DMS 273 (cell line): ENCODE measurements at regions not wholly inside any gene's neighbourhood (a gene's known extent, or its start where the extent isn't known, plus 50 kb on each side); places are given as distances from the start of the nearest gene placed in this dataset.

Source experiments
- DNase-seq: peaks from one replicate; lab custom pipeline; 2025; ENCODE audit not compliant: unreplicated experiment; lab: John Stamatoyannopoulos, UW

DNA sequence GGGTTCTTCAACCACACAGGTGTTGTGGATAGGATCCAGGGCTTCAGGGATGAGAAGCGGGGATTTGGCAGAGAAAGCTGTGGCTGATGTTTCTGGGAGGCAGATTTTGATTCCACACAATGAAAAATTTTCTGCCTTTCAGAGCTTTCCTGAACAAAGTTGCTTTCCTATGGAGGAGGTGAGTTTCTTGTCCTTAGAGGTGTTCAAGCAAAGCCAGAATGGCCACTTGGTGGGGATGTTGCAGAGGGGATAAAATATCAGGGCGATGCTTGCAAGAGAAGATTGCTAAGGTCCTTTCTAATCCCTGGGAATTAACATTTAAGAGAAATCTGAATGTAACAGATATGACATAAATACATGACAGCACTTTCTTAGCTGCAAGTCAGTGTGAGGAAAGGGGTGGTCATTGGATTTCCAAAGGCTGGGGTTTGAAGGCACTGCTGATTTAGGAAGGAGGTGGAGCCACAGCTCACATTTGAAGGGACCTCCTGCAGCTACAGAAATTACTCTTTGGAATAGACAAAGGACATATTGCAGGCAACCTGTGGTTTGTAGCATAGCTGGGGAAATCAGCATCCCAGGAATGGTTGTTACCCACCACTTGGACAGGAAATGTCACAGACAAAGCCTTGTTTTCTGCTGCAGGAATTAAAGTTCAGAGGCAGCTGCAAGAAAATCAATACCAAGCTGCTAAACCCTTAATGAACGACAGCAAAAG lies 271.1 kb upstream of the CHD6 start:
- peak; percentile 42 for DNase-seq

DNA sequence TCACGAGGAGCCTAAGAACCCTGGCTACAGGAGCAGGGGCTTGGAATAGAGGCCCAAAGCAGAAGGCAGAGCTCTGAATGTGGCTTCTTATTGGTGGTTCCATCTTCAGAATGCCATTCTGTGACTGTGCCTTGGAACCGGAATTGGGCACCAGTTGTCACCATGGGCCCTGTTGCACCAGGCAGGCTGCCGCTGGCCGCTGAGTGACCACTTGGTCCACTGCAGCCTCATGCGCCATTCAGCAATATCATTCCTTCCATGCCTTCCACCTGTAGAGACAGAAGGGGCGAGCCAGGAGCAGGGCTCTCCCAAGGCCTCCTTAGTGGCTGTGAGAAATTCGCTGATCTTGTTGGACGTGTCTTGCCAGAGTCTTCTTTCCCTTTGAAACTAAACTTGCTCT lies 270.3 kb upstream of the CHD6 start:
- DNase-seq = no peak

DNA sequence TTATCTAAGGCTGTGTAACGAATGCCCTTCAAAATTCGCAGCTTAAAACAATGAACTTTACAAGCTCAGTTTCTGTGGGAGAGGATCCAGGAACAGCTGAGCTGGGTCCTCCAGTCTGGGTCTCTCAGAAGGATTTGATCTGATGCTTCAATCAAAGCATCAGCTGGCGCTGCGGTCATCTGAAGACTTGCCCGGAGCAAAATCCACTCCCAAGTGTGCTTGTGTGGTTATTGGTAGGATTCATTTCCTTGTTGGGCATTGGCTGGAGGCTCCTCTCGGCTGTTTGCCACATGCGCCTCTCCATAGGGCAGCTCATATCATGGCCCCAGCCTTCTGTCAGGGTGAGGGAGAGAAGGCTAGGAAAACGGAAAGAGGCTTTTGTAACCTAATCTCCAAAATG lies 269.3 kb upstream of the CHD6 start:
- no peak for DNase-seq

DNA sequence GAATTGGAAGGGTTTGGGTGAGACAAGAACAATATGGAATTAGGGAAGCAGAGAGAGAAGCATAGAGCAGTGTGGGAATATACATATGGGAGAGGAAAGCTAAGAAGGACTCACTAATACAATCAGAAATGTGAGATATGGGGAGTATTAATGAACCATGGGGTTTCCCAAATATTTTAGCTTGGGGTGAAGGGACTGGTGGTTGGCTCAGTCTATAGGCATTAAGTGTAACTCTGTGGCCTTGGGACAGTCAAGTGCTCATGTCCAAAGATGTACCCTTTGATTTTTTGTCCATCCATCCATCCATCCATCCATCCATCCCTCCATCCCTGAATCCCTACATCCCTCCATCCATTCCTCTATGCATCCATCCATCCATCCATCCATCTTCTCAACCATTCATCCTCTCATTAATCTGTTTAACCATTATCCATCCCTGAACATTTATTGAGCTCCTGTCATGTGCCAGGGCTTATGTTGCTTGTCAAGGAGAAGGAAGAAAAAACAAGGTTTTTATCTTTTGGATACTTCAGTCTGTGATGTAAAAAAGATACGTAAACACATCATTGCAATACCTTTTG lies 263.4 kb upstream of the CHD6 start:
- no peak for DNase-seq

DNA sequence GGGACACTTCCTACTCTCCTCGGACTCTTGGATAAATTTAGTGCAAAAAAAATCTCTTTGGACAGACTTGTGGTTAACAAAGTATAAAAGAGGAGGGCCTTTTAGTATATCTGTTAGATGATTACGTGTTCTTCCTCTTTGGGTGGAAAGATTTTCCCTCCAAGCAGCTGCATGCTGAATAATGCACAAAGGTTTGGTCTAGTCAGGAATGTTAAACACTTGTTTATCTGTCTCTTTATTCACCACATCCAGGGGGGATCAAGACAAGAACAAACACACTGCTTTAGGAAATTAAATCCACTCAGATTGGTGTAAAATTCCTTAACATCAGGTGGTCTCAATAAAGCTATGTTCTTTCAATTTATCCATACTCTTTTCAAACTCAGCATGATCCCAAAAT lies 260.9 kb upstream of the CHD6 start:
- no peak for DNase-seq

DNA sequence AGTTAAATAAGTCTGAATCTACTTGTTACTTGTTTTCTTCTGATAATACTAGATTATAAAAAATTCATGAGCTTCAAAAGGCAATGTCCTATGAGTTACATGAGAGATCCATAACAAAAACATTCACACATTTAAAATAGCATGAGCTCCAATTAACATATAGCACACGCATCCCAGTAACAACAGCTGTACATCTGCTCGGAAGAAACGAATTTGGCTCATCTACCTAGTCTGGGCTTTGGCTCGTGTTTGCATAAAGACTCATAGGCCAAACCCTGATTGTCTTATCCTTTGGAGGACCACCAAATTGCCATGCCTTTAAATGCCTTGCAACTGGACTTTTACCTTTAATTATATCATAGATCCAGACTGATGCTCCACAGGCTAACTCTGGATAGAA lies 259.7 kb upstream of the CHD6 start:
- peak; percentile 6 for DNase-seq

DNA sequence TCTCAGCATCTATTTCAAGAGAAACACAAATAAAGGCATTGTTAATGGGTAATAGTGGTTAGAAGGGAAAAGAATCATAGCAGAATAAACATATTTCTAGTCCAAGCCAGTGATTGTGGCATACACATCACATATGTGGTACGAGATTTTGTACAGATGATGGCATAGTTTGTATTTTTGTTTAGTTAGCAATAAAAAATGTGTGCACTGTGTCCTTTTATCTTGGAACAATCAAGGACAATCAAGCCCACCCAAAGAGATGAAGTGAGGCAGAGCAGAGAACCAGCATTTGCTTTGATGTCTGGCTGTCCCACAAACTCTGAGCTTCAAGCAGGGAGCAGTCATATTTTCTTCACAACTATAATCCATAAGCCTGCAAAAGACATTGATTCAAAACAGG lies 256.5 kb upstream of the CHD6 start:
- DNase-seq = no peak

DNA sequence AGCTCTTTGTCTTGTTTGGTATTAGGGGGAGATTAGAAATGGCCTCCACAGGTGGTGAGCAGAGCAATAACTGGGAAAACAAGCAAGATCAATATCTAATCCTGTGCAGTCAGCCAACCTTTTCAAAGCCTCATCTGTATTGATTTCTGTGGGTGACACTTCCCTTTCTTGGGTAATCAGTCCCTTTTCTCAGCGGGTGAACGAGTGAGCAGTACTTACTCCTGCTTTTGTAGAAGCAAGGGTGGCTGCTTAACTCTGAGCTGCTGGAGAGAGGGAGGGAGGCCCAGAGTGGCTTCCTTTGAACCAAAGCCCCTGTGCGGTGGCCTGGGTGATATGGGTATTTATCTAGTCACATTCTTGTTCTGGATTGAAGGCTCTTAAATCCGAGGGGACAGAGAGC lies 254.8 kb upstream of the CHD6 start:
- DNase-seq = no peak

DNA sequence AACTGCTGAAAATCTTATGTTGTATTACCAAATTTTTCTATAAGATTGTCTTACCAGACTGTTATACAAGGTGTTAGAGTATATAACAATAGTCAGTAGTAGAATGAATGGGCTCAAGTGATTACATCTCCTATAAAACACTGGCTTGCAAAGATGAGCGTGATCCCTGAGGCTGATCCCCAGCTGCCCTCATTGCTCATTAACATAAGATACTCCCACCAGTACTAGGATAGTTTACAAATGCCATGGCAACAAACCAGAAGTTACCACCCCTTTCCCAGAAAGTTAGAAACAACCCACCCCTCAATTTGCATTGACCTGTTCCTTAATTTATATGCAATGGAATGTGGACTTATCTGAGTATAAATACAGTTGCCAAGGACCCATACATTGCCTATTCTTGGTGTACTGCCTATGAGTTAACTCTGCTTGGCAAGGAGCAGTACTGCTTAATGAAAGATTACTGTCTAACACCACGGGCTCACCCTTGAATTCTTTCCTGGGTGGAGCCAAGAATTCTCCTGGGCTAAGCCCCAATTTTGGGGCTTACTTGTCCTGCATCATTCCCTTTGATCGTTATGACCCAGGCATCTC lies 252.8 kb upstream of the CHD6 start:
- no peak for DNase-seq

DNA sequence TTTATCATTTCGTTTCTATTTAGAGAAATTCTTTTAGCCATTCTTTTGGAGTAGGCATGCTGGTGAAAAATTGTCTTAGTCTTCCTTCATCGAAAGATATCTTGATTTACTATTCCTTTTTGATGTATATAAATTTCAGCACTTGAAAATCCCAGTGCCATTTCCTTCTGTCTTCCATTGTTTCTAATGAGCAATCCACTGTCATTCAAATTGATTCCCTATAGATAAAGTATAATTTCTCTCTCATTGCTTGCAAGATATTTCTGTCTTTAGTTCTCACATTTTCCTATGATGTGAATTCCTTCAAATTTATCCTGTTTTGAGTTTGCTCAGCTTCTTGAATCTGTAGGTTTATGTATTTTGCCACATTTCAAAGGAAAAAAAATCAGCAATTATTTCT lies 251.1 kb upstream of the CHD6 start:
- no peak for DNase-seq

DNA sequence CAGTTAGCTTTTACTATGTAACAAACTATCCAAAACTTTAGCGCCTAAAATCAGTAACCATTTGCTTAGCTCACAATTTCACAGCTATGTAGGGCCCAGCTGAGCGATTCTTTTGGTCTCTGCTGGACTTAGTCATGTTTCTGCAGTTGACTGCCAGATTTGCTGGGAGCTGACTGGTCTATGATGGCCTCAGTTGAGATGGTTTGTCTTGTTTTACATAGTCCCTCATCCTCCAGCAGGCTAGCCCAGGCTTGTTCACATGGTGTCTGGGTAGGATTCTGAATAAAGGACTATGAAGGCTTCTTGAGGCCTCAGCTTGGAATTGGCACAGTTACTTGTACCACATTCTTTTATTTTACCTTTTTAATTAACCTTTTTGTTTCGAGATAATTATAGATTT lies 247.8 kb upstream of the CHD6 start:
- no peak for DNase-seq

DNA sequence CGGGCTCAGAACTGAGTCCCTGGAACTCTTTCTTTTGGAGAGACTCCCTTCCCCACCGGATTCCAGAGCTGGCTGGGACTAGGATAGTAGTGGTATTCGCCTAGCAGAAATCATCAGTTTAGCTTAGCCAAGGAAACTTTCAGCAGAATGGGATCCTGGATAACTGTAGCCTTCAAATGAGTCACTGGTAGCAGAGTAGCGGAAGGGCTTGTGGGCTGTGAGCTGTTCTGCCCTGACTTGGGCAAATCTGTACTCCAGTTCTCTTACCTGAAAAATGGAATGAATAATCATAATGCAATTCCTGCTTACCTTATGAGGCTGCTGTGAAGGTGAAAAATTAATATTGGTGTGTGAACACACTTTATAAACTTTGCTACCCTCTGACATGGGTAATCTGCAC lies 244.3 kb upstream of the CHD6 start:
- DNase-seq = no peak

DNA sequence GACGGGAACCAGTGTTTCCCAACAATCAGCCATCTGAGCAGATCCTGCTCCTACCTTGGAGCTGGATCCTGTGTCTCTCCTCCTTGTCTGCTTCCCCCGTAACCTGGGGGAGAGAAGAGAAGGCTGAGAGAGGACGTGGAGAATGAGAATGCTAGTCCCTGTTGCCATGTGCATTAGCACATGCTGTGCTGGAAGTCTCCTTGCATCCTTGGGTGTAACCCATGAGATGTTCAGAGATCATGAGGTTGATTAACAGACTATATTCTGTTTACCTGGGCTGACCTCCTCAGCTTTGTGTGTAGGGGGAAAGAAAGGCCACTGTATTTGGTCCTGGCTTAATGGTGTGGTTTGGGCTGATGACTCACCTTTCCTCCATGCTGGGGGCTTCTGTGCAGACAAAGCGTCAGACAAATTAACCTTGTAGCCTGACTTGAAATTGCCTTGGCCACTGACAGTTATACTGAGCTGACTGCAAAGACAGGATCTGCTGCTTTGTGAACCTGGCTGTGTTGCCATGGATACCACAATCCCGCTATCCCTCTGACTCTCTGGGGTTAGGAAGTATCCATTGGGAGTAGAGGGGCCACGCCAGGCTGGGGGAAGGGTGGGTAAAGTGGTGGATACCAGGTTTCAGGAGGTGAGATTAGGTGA lies 243.7 kb upstream of the CHD6 start:
- DNase-seq = no peak

DNA sequence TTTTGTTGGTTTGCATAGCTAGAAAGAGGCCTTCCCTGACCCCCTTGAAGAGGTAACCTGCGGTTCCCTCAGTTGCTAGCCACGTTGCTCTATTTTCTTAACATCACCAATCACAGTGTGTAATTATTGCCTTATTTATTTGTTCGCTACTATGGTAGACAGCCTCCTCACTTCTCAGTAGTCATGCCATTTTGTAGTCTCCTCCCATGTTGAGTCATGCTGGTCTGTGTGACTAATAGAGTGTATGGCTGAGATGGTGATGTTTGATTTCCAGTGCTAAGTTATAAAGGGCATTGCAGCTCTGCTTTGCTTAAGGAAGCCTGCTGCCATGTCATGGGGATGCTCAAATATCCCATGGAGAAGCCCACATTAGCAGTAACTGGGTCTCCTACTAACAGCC lies 236.6 kb upstream of the CHD6 start:
- DNase-seq = no peak

DNA sequence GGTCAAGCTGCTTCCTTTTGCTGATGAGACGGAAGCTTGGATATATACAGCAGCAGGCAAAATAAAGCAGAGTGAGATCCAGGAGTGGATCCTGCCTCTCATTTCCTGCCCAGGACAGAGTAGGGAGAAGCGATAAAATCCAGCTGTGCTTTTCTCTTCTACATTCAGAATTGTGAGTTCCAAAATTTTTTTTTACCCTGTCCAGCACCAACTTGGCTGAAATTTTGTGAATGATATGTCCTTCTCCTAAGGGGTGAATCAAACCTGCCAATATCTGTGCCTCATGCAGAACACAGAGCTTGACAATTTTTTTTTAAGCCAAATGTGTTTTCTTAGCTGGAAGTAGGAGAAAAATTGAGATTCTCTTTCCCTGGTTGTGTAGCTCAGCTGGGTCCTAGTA lies 235.6 kb upstream of the CHD6 start:
- DNase-seq = no peak

DNA sequence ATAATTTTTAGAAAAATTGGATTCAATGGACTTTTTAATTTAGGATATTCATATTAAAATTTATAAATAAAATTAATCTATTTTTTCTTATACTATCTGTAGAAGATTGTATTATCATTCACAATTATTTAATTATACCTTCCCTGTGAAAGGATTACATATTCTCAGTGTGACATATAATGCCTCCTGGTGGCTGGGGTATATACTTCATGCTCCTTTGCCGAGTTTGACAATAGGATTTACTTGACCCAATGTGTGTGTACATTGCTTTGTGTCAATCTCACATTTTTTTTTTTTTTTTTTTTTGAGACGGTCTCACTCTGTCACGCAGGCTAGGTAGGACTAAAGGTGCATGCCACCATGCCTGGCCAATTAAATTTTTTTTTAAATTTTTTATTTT lies 230.0 kb upstream of the CHD6 start:
- no peak for DNase-seq

DNA sequence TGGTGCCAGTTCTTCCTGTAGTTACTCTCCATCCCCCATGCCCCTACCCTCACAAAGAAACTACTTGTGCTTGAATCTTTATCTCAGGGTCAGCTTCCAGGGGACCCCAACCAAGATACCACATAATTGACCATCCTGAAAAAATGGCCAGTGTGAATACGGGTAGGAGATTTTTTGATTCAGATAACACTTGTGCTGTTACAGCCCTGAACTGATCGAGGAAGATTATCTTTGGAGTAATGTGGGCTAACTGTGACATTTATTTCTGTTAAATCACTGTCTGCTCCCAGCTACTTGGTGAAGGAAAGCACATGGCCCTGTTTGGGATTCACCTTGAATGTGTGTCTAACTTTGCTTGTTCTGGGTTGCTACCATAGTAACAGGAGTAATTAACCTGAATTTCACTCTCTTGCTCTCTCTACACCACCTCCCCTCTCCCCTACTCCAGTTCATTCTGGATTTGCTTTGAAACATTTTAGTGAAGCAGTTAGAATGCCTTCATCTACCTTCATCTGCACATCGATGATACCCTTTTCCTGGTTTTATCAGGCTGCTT lies 219.6 kb upstream of the CHD6 start:
- DNase-seq = no peak

DNA sequence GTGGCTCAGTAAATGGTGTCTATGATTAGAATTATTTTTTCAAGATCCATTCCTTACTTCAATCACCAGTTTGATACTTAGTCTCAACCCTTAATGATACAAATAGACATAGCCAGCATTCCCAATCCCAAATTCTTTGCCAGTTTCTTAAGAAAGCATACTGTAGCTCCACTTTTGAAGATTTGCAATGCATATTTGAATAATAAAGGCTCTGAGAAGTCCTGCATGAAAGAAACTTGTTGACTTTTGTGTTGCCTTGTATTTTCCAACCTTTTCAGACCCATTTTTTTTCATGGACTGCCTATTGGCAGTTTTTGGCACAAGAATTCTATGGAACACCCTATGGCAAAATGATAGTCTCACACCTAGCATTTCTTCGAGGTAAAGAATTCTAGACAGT lies 215.6 kb upstream of the CHD6 start:
- no peak for DNase-seq

DNA sequence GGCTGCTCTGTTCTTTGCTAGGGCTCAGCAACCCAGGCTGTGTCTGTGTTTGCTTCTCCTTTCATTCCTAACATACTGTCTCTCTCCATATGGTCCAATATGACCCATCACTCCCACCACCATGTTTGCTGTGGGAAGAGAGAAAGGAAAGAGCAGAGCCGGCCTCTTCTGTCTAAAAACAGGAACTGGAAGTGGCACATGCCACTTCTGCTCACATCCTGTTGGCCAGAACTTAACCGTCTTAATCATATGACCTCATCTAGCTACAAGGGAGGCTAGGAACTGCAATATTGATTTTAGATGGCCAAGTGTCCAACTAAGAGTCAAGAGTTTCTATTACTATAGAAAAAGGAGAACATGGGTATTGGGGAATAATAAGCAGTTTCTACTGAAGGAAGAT lies 212.5 kb upstream of the CHD6 start:
- DNase-seq = no peak

DNA sequence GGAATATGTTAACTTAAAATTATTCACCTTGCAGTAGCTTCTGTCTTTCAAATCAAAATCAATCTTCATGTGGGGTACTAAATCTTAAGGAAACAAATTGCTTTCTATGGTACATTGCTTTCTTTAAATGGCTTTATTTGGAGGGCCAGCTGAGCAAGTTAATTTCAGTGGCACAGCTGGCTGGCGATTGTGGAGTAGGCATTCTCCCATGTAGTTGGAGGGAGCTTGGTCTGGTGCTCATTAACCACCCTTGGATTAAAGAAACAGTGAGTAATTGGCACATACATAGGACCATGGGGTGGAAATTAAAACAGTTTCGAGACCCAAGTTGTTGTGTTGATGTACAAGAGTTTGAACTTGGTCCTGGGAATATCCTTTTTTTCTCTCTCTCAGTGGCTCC lies 201.3 kb upstream of the CHD6 start:
- no peak for DNase-seq

DNA sequence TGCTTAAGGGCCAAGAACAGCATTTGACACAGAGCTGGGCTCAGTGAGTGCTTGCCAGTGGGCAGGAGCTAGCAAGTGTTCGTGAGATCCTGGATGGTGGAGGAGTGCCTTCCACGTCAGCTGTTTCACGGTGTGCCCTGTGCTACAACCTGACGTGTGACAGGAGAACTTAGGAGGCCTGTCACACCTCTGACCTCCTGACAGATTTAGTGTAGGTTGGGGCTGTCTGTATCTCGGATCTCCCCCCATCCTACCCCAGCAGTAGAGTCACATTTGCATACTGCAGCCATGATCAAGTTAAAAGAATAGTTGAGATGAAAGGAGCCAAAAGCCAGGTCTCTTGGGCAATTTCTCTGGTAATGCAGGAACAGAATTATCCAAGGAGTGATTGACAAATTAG lies 200.8 kb upstream of the CHD6 start:
- no peak for DNase-seq

DNA sequence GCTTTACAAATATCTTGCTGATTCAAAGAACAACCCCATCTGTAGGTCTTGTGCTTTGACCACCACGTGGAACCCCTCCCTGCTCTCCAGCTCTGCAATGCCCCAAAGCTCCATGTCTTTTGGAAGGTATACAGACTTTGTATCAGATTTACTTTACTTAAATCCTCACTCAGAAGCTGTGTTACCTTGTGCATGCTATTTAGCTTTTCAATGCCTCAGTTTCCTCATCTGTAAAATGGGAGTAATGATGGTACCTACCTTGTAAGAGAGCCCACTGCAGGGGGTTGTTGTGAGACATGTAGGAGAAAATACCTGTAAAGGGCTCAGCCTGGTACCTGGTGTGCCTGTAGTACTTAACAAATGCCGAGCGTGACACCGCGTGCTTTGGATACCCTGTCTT lies 200.2 kb upstream of the CHD6 start:
- no peak for DNase-seq
